Ishikawa (cell line): ENCODE measurements at regions not wholly inside any gene's neighbourhood (a gene's known extent, or its start where the extent isn't known, plus 50 kb on each side); places are given as distances from the start of the nearest gene placed in this dataset.

Source experiments
- CEBPB ChIP-seq: IDR thresholded peaks from 2 replicates; pipeline ENCODE4 v1.6.1; 2012
- EGR1 ChIP-seq: IDR thresholded peaks from 2 replicates; pipeline ENCODE4 v1.6.1; 2012
- EP300 ChIP-seq: IDR thresholded peaks from 2 replicates; pipeline ENCODE4 v1.6.1; 2012; ENCODE audit warnings: borderline replicate concordance
- FOXM1 ChIP-seq: IDR thresholded peaks from 2 replicates; pipeline ENCODE4 v1.6.1; 2012; ENCODE audit warnings: low read depth, borderline replicate concordance
- MAX ChIP-seq: IDR thresholded peaks from 2 replicates; pipeline ENCODE4 v1.6.1; 2012
- NFIC ChIP-seq: IDR thresholded peaks from 2 replicates; pipeline ENCODE4 v1.6.1; 2012
- RAD21 ChIP-seq: IDR thresholded peaks from 2 replicates; pipeline ENCODE4 v1.6.1; 2012; ENCODE audit warnings: low read depth
- REST ChIP-seq: IDR thresholded peaks from 2 replicates; pipeline ENCODE4 v1.6.1; 2012; ENCODE audit warnings: low read depth, mild to moderate bottlenecking
- TAF1 ChIP-seq: IDR thresholded peaks from 2 replicates; pipeline ENCODE4 v1.6.1; 2012; ENCODE audit warnings: low read depth, mild to moderate bottlenecking
- TCF12 ChIP-seq: IDR thresholded peaks from 2 replicates; pipeline ENCODE4 v1.6.1; 2012; ENCODE audit warnings: low read depth
- TEAD4 ChIP-seq: IDR thresholded peaks from 2 replicates; pipeline ENCODE4 v1.6.1; 2012
- USF1 ChIP-seq: IDR thresholded peaks from 2 replicates; pipeline ENCODE4 v1.6.1; 2012
- YY1 ChIP-seq: IDR thresholded peaks from 2 replicates; pipeline ENCODE4 v1.6.1; 2012; ENCODE audit warnings: low read depth
- ZBTB7A ChIP-seq: IDR thresholded peaks from 2 replicates; pipeline ENCODE4 v1.6.1; 2012; ENCODE audit warnings: low read depth

DNA sequence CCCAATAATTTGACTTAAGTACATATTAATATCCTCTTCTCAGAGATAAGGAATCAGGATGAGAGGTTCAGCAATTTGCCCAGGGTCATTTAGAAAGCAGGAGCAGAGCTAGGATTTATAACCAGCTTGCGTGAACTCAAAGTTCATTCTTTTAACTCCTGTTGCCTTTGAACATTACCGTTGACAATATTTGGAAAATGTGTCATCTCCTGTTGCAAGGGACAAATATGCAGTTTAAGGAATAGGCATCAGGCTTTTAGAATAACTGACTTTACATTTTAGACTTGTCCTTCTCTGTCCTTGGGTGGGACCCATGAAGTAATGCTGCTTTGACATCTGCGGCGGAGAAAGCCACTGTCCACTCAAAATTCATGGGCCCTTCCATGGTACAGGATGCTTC, 252.2 kb upstream of the RGMA start:
- TF ChIP-seq TAF1 (no peak), USF1 (no peak), ZBTB7A (no peak), YY1 (no peak), CEBPB (no peak), EP300 (no peak), RAD21 (no peak), REST (no peak), EGR1 (no peak), TCF12 (no peak), TEAD4 (no peak), MAX (no peak), NFIC (no peak), FOXM1 (no peak)
